ENCODE measurements at regions not wholly inside any gene's neighbourhood (a gene's known extent, or its start where the extent isn't known, plus 50 kb on each side); places are given as distances from the start of the nearest gene placed in this dataset.
A peak's percentile ranks its signal among the peaks of the same experiment; 100 is the strongest.

GRCh38 chr12:92089559-92089958 lies 56.1 kb downstream of the BTG1 start:
- H3K27me3 Mint-ChIP-seq (ENCODE audit: insufficient read depth, unreplicated experiment), result no peaks in the 10 kb centered on the region
- POLR2A ChIA-PET, result interaction anchor here (0.6 to 1.4 kb wide), 13 partner anchors 11 to 634 kb away, joined by 3 to 9 read pairs (median 3); partner anchors contain the start of gene BTG1
- H3K36me3 Mint-ChIP-seq (ENCODE audit: insufficient read depth, unreplicated experiment), result no peaks in the 10 kb centered on the region
- BruUV-seq (replicated peaks), result no TSS peak
- intact Hi-C loops (cut with micrococcal nuclease), result no loop called here
- CTCF ChIA-PET, result interaction anchor here (0.8 kb wide), 1 partner anchor 911 kb away, joined by 3 read pairs; no protein-coding TSS in a partner anchor
- H3K27ac Mint-ChIP-seq (ENCODE audit: low read depth, unreplicated experiment), result peak overlapping the region; percentile 32
- no peak for DNase-seq (ENCODE audit: unreplicated experiment)
- H3K4me1 Mint-ChIP-seq (ENCODE audit: insufficient read depth, unreplicated experiment), result peaks cover 13% of the 10 kb centered on the region
- H3K9me3 Mint-ChIP-seq (ENCODE audit: unreplicated experiment), result no peaks in the 10 kb centered on the region
- no peak overlapping the region for H3K4me3 Mint-ChIP-seq (ENCODE audit: unreplicated experiment)
- no peak for TF ChIP-seq CTCF (IDR thresholded peaks at IDR 0.05; ENCODE audit: unreplicated experiment)

- BruUV-seq (replicated peaks), result no TSS peak
- no peak for DNase-seq (ENCODE audit: unreplicated experiment)
- Mint-ChIP-seq H3K9me3 (ENCODE audit: unreplicated experiment) (no peaks in the 10 kb centered on the region), H3K36me3 (ENCODE audit: insufficient read depth, unreplicated experiment) (no peaks in the 10 kb centered on the region), H3K27ac (ENCODE audit: low read depth, unreplicated experiment) (peak overlapping the region; percentile 32), H3K4me1 (ENCODE audit: insufficient read depth, unreplicated experiment) (peaks cover 13% of the 10 kb centered on the region), H3K4me3 (ENCODE audit: unreplicated experiment) (no peak overlapping the region), H3K27me3 (ENCODE audit: insufficient read depth, unreplicated experiment) (no peaks in the 10 kb centered on the region)
- ChIA-PET POLR2A (interaction anchor here (0.9 to 1.4 kb wide), 7 partner anchors 10 to 271 kb away, joined by 3 to 6 read pairs (median 4); partner anchors contain the start of gene BTG1), CTCF (interaction anchor here (0.6 to 0.9 kb wide), 3 partner anchors 30 to 911 kb away, joined by 3 to 4 read pairs (median 3); no protein-coding TSS in a partner anchor)
- intact Hi-C loops (cut with micrococcal nuclease), result no loop called here
- TF ChIP-seq CTCF (IDR thresholded peaks at IDR 0.05; ENCODE audit: unreplicated experiment), result no peak
Measured at GRCh38 chr12:92088805-92089204, 56.8 kb downstream of the BTG1 start.

- POLR2A ChIA-PET, result interaction anchor here (0.5 to 1.3 kb wide), 5 partner anchors 11 to 232 kb away, joined by 3 to 5 read pairs (median 3); no protein-coding TSS in a partner anchor
- intact Hi-C loops (cut with micrococcal nuclease), result no loop called here
Measured at GRCh38 chr12:92085736-92086040, 60.0 kb downstream of the BTG1 start.

More at GRCh38 chr12:92085736-92086040, 60.0 kb downstream of the BTG1 start:
- no peak for TF ChIP-seq CTCF (IDR thresholded peaks at IDR 0.05; ENCODE audit: unreplicated experiment)
- no TSS peak for BruUV-seq (replicated peaks)
- Mint-ChIP-seq H3K4me1 (ENCODE audit: insufficient read depth, unreplicated experiment) (peaks cover 26% of the 10 kb centered on the region), H3K27ac (ENCODE audit: low read depth, unreplicated experiment) (no peak overlapping the region), H3K27me3 (ENCODE audit: insufficient read depth, unreplicated experiment) (no peaks in the 10 kb centered on the region), H3K9me3 (ENCODE audit: unreplicated experiment) (no peaks in the 10 kb centered on the region), H3K4me3 (ENCODE audit: unreplicated experiment) (no peak overlapping the region), H3K36me3 (ENCODE audit: insufficient read depth, unreplicated experiment) (peaks cover 6% of the 10 kb centered on the region)
- CTCF ChIA-PET, result interaction anchor here (0.6 to 2.4 kb wide), 3 partner anchors 58 to 703 kb away, joined by 3 to 8 read pairs (median 3); no protein-coding TSS in a partner anchor
- no peak for DNase-seq (ENCODE audit: unreplicated experiment)

Measured in MCF 10A (cell line).